Activated CD8-positive, alpha-beta memory T cell treated with anti-CD3 and anti-CD28 coated beads for 48 hours (primary cell): ENCODE measurements at regions not wholly inside any gene's neighbourhood (a gene's known extent, or its start where the extent isn't known, plus 50 kb on each side); places are given as distances from the start of the nearest gene placed in this dataset.

Experiments
- DNase-seq, 3 experiments: peaks; one replicate each; pipeline ENCODE4 v3.0.0-alpha.2; 2020; ENCODE audit warnings: low read depth in 2 of 3, low spot score in 2 of 3

DNA sequence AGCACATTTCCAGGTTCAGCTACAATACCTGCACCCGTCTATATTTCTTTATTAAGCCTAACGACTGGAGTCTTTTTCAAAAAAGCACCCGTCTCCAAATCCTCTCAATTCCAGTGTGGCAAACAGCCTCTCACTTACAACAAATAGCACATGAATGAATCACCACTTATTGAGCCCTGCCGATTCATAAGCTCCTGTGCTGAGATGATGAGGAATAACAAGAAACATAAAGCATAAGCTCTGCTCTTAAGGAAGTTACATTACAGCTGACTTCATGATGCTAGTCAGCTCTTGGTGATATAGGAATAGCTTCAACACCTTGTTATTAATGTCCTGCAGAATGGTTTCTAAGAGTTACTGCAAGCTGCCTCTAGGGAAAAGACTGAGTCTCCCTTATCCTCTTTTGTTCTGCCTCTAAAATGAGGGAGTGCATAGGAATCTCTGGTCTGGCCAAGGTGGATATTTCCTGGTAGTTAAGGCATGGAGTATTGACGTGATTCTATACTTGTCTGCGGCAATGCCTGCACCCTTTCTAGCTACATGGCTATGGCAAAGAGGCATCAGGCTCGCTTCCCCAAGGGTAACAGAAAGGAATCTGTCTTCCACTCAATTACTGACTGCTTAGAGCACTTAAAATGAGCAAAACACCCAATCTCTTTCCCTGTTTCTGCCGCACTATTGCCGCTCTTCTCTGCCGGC, 195.7 kb downstream of the KLF12 start:
- DNase-seq = no peak

DNA sequence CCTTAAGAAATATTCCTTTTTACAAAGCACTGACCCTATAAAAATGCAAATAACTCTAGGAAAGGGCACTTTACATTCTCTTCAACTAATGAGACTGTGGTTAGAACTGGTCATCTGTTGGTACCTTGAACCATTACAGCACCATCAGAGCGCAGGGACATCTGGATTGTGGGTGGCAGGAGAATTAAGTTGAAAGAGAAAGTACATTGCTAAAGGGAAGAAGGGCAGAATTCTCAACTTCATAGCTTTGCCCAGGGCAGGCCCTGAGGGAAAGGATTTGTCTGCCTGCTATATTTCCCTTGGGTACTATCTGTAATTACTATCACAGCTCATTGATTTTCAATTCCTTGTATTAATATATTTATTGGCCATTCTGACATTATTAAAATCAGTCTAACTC, 196.8 kb downstream of the KLF12 start:
- DNase-seq = no peak

DNA sequence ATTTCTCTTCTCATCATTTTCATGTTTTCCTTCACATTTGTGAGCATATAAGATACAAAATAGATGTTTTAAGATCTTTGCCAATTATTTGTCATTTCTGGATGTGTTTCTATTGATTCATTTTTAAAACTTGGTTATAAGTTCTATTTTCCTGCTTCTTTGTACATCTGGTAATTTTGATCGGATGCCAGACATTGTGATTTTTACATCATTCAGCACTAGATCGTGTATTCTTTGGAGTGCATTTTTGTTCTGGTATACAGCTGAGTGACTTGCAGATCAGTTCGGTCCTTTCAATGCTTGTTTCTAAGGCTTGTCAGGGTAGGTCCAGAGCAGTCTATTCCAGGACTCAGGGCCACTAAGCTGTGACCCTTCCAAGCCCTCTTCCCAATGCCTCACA, 198.2 kb downstream of the KLF12 start:
- no peak for DNase-seq

DNA sequence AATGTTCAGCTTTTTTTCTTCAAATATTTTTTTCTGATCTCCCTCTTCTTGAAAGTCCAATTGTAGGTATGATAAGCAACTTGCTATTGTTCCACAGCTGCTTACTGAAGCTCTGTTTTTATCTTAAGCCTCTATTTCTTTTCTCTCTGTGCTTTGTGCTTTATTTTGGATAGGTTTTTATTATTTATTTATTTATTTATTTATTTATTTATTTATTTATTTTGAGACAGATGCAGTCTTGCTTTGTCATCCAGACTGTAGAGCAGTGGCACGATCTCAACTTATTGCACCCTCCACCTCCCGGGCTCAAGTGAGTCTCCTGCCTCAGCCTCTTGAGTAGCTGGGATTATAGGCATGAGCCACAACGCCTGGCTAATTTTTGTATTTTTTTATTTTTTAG, 199.4 kb downstream of the KLF12 start:
- no peak for DNase-seq

DNA sequence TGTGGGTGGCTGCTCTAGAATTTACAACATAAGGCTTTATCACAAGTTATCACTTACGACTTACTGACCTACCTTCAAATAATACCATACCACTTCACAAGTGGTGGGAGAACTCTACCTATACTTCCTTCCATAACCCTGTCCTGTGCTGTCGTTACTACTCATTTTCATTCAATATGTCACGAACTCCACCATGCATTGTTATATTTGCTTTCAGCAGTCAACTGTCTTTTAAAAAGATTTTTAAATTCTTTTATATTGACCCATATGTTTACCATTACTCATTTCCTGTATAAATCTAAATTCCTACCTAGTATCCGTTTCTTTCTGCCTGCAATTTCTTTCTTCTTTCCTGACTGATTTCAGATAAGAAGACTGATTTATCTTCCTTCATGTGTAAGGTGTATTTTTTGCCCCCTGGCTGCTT, 200.0 kb downstream of the KLF12 start:
- DNase-seq = no peak

DNA sequence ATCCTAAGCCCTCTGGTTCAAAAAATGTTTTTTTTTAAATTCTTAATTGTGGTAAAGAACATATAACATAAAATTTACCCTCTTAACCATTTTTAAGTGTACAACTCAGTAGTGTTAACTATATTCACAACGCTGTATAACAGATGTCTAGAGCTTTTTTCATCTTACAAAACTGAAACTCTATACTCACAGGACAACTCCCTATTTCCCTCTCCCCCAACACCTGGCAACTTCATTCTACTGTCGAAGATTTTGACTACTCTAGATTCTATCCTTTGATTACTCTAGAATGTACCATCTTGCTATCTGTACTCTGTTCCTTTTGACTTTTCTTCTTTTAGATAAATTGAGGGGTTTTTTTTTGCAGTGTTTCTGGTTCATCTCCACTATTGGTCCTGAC, 200.4 kb downstream of the KLF12 start:
- no peak for DNase-seq

DNA sequence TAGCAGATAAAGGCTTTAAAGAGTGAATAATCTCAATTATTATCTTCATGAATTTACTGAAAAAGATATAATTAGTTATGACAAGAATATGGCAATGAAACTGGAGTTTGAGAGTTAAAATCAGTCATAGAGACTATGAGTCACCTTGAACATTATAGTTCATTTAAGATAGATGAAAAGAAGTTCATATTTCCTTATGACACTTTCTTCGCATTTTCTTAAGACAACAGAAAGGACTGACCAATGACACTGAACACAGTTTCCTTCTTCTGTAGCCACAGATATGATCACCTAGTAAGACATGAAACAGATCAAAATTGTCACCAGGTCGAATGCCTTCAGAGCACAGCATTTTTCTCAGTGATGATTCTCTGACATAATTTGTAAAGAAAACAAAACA, 202.1 kb downstream of the KLF12 start:
- DNase-seq = no peak

DNA sequence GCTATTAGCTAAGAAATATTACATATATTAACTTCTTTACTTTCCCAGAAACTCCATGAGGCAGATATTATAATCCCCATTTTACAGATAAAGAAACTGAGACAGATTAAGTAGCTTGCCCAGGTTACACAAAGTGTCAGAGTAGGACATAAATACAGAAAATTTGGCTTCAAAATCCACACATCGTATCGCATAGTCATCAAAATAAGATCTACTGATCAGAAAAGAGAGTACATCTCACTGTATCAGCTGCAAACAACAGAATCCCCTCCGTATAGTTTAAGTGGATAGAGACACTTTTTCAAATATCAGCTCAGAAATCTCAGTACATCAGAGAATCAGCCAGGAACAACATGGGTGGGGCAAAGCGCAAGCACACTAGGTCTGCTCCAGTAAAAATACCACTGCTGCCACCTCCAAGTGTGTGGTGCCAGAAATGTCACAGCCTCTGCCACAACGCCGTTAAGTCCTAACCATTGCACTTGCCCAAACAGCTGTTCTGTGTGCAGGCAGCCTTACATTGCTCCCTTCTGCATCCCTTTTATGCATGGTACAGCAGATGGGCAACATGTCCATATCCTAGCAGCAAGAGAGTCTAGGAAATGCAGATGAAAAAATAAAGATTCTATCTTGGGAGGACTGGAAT, 204.8 kb downstream of the KLF12 start:
- DNase-seq = no peak

DNA sequence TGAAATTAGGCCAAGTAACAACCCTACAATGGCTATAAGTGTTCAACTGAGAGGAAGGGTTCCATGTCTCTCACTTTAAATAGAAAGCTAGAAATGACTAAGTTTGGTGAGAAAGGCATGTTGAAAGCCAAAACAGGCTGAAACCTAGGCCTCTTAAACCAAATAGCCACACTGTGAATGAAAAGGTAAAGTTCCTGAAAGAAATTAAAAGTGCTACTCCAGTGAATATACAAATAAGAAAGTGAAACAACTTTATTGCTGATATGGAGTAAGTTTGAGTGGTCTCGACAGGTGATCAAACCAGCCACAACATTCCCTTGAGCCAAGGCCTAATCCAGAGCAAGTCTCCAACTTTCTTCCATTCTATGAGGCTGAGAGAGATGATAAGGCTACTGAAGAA, 209.6 kb downstream of the KLF12 start:
- no peak for DNase-seq

DNA sequence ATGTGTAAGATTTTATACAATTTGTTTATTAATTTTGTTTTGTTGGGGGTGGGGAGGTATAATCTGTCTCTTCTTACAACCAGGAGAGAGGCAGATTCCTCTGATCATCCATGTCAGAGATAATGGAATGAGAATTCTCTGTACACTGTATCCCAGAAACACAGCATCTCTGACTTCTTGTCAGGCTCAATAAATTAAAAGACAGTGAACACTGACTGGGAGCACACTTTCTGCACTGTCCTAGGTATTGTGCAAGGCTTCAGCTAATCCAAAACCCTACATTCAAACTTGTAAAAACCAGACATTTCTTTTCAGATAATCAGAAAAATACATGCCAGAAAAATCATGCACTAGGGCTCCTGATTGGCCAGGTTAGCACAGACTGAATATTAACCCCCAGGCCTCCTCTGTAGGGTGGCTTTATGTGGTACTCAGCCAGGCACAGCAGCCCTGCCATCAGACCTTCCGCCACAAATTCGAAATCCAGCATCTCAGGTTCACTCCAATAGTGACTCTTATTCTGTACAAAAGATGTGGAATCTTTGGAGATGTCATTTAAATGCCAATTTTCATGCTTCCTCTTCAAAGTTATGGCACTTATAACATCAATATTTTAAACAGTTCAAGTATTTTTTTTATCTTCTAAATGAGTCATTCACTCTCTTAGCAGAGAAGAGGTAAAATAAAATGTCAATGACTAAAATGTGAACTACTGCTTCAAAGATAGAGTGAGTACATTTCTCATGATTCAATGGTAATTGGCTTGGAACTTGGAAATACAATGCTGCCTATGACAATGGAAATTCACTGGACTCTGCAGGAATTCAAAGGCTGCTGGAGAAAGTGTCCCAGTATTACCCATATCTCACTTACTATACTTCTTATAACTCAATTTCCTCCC, 211.5 kb downstream of the KLF12 start:
- no peak for DNase-seq

DNA sequence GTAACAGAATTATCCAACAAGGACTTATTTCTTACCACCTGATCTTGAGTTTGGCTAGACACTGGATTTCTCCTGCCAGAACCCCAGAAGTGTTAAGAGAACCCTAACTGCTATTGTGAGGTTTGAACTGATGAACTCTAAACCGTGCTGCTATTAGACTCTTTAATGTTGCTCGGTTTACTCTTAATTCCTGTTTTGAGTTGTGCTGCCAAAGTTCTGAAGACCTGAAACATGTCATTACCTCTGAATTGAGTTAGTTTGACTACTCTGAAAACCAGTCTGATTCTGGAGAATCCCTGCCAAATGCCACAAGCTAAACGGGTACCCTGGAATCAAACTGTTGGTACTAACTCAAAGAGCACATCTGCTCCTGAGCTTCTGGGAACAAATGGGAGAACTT, 215.5 kb downstream of the KLF12 start:
- DNase-seq = no peak

DNA sequence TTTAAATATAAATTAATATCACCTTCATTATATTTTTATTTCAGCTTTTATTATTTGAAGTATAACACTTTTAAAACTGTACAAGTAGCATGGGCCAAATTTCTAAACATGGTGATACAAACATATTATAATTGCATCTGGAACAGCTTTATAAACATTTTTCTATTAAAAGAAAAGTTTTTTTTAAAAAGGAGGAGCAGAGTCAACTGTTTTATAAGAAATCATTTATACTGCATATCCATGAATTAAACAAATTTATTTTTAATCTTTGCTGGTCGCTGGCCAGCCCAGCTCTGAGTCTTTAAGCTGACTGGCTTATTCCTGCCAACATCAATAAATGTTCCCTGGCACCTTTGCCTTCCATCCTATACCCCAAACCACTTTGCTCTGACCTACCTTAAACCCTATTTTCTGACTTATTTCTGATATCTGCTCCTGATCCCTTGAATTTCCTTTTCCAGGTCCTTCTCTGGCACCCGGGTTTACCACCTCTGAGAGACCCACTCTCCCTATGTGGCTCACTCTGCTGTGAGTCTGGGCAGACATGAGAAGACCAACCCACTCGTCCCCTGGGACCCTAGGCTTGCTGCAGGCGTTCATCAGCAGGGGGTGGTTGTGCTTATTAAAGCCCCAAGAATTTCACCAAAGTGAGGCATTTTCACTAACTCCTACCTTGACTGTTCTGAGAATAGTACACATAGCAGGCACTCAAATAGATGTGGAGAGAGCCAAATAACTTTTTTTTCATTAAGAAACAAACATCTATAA, 220.3 kb downstream of the KLF12 start:
- no peak for DNase-seq

DNA sequence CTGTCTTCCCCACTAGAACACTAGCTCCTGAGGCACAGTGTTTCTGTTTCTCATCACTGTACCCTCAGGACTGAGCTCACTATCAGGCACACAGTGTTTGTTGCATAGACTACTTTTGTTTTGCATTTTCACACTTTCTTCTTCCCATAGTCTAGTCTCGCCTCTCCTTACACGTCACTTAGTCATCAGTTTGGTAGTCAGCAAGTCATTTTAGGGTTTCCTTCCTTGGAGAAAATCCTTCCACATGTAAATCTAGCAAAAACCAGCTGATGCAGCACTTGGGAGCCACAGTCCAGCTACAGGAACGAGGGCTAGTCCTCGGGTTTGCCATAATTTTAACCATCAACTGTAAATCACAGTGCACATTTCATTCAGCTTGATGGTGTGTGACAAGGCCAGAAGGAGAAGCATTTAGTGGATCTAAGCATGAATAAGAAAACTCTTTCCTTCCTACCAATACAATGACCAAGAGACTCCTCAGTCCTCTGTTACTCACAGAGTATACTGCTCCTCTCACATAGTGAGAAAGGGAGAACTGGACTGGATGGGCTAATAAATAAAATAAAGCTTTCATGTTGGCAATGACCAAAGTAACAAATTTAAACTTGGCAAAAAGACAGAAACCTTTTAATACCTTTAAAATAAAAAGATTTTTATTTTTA, 221.0 kb downstream of the KLF12 start:
- no peak for DNase-seq

DNA sequence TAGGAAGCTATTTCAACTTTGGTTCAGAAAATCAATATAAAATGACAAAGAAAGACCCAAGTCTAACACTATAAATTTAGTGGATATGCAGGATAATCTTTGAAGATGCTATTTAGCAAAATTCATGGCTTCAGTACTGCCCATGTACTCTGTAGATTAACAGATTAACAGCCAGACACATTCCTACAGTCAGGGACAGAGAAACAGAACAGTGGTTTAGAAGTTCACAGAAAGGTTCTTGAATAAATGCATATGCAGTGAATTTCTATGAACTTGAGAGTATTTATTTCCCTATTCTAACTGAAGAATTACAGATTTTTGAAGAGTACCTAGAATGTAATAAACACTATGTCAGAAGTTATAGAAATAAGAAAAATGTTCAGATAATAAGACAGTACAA, 222.8 kb downstream of the KLF12 start:
- DNase-seq = no peak

DNA sequence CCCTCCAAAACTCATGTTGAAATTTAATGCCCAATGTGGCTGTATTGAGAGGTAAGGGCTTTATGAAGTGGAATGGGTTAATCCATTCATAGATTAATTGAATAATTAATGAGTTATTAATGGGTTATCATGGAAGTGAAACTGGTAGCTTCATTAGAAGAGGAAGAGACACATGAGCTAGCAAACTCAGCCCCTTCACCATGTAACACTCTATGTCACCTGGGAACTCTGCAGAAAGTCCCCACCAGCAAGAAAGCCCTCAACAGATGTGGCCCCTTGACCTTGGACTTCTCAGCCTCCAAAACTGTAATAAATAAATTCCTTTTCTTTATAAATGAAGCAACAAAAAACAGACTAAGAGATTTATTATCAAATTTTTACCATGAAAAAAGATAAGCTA, 223.5 kb downstream of the KLF12 start:
- DNase-seq = no peak

DNA sequence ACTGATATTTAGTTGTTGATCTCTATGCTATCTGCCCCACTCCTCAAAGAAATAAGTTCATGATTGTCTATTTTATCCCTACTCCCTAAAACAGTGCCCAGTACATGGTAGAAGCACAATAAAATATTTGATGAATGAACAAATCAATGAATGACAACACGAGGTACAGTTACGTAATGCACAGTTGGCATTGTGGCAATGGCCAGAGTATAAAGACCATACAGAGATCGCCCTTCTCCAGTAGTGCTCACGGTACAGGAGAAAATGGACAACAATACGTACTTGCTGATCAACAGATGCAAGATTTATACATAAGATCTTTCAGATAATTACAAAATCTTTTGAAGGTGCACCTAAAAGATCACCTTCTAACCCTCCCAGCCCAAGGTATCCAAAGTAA, 225.4 kb downstream of the KLF12 start:
- DNase-seq = no peak

DNA sequence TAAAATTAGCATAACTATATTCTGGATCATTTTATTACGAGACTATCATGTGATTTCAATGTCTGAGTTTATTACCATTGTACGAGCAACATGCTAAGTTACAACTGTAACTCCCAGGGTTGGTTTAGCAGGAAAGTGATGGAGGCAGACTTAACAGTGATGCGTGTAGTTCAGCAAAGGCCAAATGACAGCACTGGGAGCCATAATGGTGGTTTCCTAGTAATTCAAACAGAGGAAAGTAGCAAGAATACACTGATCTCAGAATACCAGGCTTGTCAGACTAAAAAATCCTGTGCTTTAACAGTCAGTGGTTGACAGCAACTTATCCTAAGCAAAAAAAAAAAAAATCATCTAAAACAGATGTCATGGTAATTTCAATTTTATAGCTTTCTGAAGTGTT, 229.6 kb downstream of the KLF12 start:
- DNase-seq = no peak

DNA sequence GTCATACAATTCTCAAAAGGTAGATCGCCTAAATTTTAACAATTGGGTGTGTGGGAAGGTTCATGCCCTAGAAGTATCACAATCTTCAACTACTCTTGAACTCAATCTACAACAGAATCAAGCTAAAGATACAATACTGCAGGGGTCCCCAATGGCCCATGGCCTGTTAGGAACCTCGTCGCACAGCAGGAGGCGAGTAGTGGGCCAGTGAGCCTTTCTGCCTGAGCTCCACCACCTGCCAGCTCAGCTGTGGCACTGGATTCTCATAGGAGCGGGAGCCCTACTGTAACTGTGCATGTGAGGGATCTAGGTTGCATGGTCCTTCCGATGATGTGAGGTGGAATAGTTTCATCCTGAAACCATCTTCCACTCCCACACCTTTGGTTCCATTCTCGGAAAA, 230.6 kb downstream of the KLF12 start:
- no peak for DNase-seq

DNA sequence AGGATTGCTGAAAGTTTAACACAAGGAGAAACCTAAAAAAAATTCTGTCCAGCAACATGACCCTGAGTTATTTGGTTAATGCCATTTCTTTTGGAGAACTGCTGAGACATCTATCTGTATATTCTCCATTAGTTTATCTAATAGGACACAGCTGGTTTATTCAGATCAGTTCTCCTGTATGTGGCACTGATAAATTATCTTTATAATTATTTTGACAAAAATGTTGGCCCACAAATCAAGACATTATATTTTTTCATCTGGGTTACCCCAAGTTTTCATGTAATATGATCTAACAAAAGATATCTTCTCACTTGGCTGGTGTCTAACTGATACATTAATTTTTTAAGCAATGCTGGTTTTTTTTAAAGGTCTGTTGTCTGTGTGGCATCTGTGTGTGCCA, 231.4 kb downstream of the KLF12 start:
- no peak for DNase-seq

DNA sequence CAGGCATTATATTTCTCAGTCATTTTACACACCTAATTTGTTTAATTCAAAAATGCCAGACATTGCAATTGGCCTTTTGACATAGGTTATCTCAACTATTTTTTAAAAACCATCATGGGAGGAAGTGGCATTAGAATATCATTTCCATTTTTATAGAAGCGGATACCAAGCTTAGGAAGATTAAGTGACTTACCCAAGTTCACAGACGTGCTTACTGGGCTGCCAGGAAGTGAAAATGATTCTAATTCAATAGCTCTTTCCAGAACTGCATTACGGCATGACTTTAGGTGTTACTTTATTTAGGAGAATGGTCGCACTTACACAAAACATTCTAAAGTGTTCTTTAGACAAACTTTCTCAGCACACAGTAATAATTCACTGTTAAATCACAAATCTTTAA, 231.9 kb downstream of the KLF12 start:
- DNase-seq = no peak
